Fibroblast of skin of scalp (primary cell): ENCODE measurements at regions not wholly inside any gene's neighbourhood (a gene's known extent, or its start where the extent isn't known, plus 50 kb on each side); places are given as distances from the start of the nearest gene placed in this dataset.
A peak's percentile ranks its signal among the peaks of the same experiment; 100 is the strongest.
"Not testable (repeated sequence)": the region's sequence is repeated elsewhere in the genome, so short reads cannot be mapped to it uniquely, and the experiment has no call there.

Source experiments
- DNase-seq: peaks from one replicate; pipeline ENCODE4 v3.0.0-alpha.2; 2013

DNA sequence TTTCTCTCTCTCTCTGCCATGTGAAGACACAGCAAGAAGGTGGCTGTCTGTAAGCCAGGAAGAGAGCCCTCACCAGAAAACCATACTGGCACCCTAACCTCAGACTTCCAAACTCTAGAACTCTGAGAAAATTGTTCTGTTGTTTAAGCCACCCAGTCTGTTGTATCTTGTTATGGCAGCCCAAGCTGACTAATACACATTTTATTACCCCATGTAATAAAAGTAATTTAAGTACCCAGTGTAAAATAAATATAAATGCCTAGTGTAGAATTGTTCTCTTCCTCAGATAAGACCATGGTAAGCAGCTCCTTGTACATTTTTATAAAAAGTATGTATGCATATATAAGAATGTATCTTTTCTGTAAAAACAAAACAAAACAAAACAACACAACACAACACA, 119.7 kb downstream of the DTL start:
- DNase-seq = no peak

DNA sequence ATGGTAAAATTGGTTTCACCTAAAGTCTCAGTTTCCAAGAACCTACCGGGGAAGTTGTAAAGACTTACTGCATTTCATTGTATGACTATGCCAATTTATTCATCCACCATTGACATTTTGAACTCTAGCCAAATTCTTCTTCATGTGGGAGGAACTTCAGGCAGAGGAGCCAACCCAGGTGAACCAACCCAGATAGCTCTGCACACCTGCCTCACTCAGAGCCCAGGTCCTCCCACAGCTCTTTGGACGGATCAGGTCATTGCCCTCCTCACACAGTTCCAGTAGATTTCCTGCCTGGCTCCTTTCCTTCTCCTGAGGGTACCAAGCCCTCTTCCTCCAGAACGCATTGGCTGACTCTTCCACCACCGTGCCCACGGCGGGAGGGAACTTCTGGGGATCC, 121.7 kb downstream of the DTL start:
- DNase-seq = no peak

DNA sequence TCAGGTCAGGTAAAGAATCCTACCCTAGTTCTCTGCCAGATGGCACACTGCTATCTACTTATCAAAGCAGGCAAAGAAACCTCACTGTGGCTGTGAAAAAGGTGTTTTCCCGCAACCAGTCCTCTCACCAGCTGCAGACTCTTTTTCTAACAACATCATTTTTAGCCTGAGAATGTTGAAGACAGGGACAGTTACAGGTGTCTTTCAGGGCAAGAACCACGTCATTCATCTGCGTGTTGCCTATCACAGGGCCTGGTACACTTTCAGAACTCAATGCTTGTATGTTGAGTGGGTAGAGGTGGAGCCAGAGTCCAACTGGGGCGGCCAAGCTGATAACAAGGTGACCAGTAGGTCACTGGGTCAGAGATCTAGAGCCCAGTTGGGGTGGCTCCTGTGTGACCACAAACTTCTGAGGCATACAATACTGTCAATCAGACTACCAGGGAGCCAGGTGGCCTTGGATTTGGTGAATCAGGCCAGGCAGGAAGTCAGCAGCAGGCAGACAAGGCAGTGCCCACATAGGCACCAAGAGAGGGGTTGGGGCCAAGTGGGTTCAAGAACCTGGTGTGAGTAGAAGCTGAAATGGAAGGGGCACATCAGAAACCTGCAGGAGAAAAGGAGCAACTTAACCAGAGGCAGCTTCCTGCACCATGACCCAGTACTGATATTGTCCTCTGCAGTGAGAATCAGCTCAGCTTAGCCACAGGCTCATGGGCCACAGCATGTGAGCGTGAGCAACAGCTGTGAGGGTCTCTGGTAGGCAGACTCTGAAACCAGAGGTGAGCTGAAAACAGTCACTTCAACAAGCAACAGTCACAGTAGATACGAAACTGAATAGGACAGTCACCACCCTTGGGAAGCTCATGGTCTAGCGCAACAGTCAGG, 123.6 kb downstream of the DTL start:
- no peak for DNase-seq

DNA sequence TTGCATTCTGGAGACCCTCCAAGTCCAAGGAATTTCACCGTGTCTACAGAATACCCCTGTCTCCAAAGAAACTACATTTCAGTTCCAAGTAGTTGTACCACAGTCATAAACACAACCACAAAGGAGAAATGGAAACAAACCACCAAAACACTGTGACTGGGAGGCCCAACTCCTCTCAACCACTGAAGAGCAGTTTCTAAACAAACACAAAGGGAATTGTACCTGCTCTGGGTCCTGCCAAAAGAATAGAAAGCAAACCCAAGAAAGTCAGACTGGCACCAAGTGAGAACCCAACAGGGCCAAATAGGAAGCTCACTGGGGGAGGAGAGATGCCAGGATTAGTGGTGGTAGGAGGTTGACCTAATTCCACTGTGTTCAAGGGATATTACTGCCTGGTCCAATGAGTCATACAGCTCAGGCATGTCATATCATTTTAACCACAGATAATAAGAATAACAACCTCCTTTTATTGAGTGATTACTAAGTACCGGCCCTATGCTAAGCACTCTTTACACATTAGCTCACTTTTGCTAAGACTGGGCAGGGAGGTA, 123.9 kb upstream of the PPP2R5A start:
- DNase-seq = peak; percentile 80

DNA sequence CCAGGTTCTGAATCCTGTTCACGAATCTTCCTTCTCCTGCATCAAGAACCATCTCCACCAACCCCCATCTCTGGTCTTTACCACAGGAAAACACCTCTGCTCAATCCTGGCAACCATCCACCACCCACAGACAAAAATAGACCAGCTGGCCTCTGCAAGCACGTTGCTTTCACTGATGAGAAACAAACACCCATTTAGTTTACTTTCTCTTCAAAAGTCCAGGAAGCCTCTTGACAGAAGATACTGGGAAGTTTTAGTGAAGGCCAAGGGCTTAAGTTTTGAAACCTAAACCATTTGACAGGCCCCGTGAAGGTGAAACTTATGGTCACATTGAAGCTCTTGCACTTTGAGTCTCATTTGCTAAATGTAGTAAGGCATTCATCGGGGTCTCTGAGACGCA, 122.6 kb upstream of the PPP2R5A start:
- DNase-seq = peak; percentile 26

DNA sequence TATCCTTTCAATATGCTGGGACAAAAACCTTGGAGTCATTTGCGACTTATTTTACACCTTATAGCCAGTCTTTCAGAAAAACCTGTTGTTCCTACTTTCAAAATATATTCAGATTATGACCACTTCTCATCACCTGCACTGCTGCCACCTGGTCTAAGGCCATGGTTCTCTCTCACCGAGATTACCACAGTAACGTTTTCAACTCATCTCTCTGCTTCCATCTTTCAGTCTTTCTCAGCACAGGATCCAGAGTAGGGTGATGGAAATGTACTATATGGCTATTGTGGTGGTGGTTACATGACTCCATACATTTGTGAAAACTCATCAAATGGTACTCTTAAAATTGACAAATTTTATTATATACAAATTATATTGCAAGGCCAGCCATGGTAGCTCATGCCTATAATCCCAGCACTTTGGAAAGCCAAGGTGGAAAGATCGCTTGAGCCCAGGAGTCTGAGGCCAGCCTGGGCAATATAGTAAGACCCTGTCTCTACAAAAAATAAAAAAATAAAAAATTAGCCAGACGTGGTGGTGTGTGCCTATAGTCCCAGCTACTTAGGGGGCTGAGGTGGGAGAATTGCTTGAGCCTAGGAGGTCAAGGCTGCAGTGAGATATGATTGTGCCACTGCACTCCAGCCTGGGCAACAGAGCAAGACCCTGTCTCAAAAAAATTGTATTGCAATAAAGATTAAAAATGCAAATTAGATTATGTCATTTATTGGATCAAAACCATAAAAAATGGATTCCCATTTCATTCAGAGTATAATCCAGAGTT, 120.9 kb upstream of the PPP2R5A start:
- DNase-seq = no peak

DNA sequence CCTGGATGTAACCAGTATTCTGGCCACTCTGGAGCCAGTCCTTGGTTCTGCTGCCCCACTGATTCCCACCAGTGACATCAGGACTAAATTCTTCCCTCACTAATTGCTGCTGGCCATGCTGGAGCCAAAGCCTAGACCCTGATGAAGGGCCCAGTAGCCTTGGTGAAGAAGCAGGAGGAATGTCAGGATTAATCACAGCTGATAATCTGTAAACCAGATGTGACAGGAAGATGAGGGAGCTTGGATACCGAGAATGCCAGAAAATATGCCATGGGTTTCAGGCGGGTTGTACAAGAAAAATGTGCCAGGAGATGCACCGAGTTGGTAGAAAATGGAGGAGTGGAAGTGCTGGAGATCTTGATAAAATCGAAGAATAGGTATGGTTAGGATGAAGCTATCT, 119.0 kb upstream of the PPP2R5A start:
- no peak for DNase-seq

DNA sequence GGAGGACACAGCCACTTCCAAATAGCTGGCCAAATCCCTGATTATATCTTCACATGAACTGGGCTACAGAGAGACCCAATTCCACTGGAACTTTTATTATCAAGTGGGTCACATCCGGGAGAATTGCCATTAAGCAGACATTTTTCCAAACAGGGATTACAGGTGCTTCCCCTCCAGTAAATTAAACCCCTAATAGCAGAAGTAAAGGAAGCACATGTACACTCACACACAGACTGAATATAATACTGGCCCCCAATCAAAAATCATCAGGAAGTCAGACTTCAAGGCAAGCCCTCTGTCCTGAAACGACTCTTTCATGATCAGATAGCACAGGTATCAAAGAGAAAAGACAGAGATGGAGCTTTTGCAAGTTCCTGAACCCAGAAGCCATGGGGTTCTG, 118.6 kb upstream of the PPP2R5A start:
- DNase-seq = no peak

DNA sequence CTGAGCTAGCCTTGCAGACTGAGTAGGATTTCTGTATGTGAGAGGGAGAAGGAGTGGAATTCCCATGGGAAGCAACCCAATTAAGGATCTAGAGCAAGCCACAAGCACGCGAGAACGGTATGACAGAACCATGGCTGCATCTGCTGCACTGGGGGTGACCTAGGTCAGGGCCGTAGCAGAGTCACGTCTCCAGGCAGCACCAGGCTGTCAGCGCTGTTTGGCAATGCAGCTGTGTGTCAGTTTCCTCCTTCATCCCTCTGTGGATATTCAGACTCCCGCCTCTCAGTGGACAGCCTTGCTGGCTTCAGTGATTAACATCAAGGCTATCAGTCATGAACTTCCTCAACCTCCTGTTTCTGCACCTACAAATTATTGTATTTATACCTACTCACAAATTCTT, 118.1 kb upstream of the PPP2R5A start:
- DNase-seq = peak; percentile 80

DNA sequence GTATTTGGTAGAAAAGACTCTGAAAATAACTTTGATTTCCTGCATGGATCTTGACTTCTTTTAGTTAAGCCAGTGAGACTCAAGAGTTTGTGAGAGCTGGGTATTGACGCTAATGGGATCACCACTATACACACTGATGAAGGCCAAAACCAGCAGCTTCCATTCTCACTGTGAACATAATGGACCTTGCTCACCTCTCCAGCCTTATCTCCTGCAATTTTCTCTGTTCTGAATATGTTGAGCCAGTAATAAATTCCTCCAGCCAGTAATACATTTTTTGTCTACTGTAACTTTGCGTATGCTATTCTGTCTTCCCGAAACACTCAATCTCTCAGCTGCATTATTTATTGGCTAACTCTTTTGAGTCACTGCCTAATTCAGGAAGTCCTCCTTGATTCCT, 111.6 kb upstream of the PPP2R5A start:
- DNase-seq = no peak

DNA sequence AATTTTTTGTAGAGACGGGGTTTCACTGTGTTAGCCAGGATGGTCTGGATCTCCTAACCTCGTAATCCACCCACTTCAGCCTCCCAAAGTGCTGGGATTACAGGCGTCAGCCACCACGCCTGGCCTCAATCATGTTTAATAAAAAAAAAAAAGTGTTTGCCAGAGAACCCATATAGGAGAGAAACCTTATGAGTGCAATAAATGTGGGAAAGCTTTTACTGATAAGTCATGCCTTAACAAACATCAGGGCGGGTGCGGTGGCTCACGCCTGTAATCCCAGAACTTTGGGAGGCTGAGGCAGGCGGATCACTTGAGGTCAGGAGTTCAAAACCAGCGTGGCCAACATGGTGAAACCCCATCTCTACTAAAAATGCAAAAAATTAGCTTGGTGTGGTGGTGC, 110.9 kb upstream of the PPP2R5A start:
- DNase-seq = not testable (repeated sequence)

DNA sequence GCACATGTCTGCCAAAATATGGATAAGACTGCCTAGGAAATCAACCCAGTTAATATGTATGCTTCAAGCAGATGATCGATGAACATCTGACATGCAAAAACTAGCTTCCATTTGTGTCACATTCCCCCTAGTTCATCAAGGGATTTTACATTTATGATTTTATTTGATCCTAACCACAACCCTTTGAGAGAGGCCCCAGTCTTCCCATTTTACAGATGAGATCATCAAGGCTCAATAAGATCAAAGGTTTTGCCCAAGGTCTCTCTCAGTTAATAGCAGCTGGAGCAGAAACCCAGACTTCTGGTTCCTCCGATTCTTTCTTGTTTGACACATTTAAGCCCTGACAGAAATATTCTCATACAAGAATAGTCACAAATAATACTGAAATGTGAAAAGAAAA, 107.7 kb upstream of the PPP2R5A start:
- no peak for DNase-seq

DNA sequence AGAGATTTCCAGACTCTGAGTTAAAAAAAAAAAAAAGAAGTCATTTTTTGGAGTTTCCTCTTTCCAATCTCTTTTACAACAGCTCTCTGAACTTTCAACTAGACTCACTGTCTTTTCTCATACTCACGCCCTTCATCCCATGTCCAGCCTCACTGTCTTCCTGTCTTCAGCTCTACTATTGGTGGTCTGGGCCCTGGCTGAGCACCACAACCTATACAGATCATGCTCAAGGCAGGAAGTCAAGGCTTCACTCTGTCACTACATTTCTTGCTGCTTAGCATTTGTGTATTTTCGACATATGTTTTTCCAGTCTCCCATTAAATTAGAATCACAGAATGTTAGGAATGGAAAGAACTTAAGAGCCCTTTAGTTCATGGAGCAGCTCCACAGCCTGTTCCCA, 106.4 kb upstream of the PPP2R5A start:
- DNase-seq = peak; percentile 57

DNA sequence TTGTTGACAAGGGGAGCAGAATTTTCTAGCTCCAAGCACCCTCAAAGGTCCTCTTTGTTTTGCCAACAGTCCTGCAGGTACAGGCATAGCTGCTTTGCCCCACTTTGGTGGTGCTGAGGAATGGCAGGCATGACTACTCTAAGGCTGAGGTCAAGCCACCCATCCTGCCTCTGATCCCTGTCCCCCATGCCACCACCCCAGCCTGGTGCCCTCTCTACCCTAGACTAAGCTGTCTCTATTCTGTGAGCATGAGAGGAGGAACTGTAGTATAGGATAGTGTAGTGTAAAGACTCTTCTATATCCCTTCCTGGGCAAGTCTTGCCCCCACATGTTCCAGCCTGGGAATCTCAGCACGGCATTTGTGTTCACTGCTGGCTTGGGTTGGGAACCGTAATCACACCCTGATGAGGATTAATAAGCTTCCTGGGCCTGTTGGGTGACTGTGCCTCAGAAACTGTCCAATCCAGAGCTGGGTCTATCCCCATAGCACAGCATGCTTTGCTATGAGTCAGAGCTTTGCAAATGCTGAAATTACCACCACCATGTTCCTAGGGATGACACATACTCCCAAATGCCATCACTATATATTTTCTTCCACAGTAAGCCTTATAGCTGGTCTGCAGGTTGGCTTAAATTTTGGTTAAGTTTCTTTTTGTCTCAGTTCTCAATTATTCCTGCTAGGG, 105.7 kb upstream of the PPP2R5A start:
- DNase-seq = peak; percentile 97

DNA sequence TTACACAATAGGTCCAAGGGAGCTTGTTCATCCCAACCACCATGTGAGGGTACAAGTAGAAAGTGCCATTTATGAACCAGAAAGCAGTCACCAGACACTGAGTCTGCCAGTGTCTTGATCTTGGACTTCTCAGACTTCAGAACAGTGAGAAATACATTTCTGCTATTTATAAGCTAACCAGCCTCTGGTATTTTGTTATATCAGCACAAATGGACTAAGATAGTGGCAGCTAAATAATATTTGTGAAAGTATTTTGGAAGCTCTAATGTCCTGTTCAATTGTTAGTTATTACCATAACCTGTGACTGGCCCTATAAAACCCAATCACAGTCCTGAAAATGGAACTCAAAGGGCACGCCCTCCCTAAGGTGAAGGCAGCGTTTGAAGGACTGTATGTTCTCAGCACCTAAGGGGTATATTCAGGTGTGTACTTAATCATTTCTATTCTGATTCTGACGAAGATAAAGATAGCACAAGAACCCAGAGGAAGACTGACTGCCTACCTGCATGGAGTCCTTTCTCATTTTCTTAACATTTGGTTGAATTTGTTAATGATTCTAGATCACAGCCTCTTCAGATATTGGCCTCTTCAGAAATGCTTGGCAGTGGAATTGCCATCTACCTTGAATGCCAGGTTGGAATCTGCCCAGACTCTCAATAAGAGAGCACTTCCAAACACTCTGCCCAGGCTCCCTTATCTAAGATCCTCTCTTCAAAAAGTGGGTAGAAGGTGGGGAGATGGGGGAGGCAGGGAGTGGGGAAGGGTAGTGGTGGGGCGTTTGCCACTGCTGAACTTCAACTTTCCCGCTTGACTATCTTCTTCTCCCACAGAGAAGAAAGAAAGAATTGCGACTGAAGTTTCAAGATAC, 104.0 kb upstream of the PPP2R5A start:
- DNase-seq = no peak

DNA sequence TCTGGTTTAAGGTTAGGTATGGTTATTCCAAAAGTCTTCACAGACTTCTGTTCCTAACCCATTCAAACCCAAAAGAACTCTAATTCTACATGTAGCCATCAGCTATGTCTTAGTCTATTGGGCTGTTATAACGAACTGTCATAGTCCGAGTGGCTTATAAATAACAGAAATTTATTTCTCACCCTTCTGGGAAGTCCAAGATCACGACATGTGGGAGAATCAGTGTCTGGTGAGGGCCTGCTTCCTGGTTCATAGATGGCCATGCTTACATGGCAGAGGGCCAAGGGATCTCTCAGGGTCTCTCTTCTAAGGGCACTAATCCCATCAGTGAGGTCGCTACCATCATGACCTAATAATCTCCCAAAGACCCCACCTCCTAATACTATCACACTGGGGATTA, 103.0 kb upstream of the PPP2R5A start:
- no peak for DNase-seq

DNA sequence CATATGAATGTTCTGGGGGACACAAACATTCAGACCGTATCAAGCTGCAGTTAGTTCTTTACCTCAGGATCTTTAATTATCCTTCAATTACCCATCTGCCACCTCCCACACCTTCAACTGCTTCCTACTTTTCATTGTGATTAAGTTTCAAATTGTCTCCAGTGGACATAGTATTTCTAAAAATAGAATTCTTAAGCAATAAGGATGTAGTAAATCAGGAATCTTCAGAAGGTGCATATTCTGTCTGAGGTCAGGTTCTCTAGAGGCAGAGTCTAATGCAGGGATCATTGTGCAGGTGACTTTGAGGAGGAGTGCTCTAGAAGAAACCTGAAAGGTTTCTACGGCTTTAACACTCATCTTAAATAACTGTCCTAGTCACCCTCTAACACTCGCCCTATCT, 102.6 kb upstream of the PPP2R5A start:
- DNase-seq = no peak

DNA sequence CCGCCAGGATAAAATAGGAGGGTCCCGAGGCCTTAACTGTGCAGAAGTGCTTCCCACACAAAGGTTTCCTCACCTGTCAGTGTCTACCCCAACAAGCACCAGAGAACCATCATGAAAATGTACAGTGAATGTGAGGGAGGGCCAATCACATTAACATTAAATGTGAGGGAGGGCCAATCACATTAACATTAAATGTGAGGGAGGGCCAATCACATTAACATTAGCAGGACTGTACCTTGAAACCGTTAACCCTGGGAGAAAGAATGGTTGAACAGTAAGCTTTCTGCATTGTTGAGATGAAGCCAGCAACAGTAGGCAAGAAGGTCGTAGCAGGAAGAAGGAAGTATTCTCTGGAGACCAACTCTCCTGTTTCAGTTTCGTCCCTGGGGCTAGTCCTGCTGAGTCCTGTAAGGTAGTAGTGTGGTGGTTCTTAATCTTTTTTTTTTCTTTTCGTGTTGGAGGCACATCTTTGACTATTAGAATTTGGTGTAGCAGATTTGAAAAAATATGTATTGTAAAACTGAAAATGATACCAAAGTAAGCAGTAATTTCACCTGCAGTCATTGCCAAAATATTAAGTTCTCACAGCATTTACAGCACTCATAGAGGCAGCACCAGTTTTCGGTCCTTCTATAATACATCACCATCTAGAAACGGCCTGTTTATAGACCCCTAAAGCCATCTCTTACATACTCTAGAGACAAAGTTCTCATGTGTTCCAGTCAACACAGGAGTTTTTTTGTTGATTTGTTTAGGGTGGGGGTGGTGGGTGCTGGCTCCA, 98.6 kb upstream of the PPP2R5A start:
- DNase-seq = no peak

DNA sequence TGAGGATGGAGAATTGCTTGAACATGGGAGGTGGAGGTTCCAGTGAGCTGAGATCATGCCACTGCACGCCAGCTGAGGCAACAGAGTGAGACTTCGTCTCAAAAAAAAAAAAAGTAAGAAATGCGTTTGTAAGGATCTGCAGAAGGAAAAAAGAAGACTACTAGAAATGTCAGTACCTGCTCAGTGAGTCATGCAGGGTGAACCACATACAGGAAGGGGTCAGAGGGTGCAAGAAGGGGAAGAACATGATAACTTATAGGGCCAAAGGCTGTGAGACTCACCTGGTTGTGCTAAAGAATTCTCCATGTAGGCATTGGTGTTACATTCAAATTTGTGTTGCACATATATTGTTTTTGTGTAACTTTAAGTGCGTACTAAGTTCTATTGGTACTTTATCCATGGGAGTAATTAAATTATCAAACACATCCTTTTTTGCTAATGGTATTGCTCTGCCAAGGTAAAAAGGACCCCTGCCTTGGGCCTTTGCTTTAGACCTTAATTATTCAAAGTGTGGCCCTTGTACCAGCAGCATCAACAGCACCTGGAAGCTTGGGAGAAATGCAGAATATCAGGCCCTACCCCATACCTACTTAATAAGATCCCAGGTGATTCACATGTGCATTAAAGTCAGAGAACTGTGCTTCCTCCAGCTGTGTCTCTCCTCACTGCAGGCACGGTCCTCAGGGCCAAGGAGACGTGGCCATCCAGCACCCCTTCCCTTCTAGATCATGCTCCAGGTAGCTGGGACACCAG, 96.4 kb upstream of the PPP2R5A start:
- DNase-seq = no peak

DNA sequence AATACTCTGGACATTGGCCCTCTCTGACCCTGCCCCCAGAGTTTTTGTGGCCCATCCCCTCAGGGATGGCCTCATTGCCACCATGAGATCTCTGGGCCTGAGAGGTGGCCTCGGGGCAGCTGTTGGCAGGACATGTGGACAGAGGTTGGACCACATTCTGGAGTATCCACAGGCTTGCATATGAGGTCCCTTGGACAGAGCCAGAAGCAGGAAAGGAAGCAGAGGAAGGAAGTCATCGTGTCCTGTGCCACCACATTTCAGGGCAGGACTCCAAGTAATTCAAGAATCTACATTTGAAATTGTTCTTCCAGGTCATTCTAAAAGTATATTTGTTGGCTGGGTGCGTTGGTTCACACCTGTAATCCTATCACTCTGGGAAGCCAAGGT, 95.9 kb upstream of the PPP2R5A start:
- DNase-seq = no peak

DNA sequence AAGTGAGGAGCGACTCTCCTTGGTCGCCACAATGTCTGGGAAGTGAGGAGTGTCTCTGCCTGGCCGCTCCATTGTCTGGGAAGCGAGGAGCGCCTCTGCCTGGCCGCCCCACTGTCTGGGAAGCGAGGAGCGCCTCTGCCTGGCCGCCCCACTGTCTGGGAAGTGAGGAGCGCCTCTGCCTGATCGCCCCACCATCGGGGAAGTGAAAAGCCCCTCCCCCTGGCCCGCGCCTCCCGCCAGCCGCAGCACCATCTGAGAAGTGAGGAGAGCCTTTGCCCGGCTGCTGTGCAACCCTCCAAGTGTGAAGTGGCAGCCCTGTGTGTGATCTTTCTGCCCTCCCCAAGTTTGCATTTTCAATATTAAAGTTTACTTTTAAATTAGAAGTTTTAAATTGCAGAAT, 95.0 kb upstream of the PPP2R5A start:
- no peak for DNase-seq
